GM21619 (cell line): ENCODE measurements at regions not wholly inside any gene's neighbourhood (a gene's known extent, or its start where the extent isn't known, plus 50 kb on each side); places are given as distances from the start of the nearest gene placed in this dataset.

ENCODE experiments used
- ATAC-seq: cut with Tn5 transposase; IDR thresholded peaks from one replicate; pipeline ENCODE4 v1.9.1; 2021; ENCODE audit not compliant: unreplicated experiment

- ATAC-seq, result no peak
These were observed 79.7 kb downstream of the VMA21 start for GRCh38 chrX:151476604-151477303.

DNA sequence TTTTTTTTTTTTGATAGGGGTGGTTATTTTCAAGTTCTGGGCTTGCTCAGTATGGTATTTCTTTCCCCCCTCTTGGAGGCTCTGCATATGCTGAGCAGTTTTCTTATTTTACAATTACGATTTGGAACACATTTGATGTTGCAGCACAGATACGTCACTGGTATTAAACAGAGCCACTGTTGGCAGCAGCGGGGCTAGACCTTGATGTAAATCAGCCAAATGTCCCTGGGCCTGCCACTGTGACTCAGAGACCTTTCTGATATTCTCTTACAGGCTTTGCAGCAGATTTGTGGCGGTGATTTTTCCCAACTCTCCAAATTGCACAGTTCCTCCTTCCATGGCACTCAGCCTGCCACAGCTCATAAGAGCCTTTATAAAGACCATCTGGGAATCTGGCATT is 81.1 kb downstream of the VMA21 start:
- ATAC-seq, result no peak

- peak; percentile 64 for ATAC-seq
These were observed 74.8 kb upstream of the PASD1 start for GRCh38 chrX:151488677-151489076.

DNA sequence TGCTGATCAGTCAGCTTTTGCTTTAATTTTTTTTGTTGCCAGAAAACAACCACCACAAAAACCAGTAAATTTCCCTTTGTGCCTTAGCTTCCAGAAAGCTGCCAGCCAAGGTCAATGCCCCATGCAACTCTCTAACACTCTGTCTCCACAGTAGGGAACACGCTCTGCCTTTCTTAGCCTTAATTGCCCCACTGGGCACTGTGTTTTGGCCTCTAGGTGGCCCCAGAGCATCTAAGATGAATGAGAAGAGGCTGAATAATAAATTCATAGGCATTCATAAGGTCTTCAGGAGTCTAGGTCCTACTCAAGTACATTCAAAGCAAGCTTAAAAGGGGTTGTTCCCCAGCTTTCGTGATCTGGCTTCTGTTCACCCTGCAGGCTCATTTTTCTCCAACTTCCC is 57.7 kb upstream of the PASD1 start:
- no peak for ATAC-seq

- no peak for ATAC-seq
These were observed 53.3 kb upstream of the PASD1 start for GRCh38 chrX:151510203-151510602.

- ATAC-seq, result no peak
These were observed 50.0 kb upstream of the PASD1 start for GRCh38 chrX:151513472-151513871.
